B cell (primary cell): ENCODE measurements at regions not wholly inside any gene's neighbourhood (a gene's known extent, or its start where the extent isn't known, plus 50 kb on each side); places are given as distances from the start of the nearest gene placed in this dataset.

Experiments used
- ATAC-seq: fragments of 200-7000 bp; cut with Tn5 transposase; one replicate; pipeline ENCODE4 v1.10.0; 2021; ENCODE audit warnings: low read depth, mild to moderate bottlenecking, moderate number of reproducible peaks, moderate library complexity
- CTCF ChIA-PET: fragments of 350-600 bp; sonication (Branson Sonifier 250); formaldehyde crosslinking; loops from one replicate; lab custom pipeline; 2021; ENCODE audit warnings: antibody characterized with exemption, inconsistent platforms; lab: Charles Lee
- POLR2A ChIA-PET: fragments of 350-600 bp; sonication (Branson Sonifier 250); formaldehyde crosslinking; loops from one replicate; lab custom pipeline; 2021; ENCODE audit warnings: antibody characterized with exemption; lab: Charles Lee
- DNase-seq: peaks from one replicate; pipeline ENCODE4 v3.0.0; 2013
- H2AFZ ChIP-seq: 2 replicates; pipeline ENCODE4 v1.6.1; 2012; ENCODE audit warnings: mild to moderate bottlenecking, low read depth, low read length; ENCODE audit not compliant: insufficient read depth, poor library complexity, severe bottlenecking
- H3K27ac ChIP-seq, 2 donors: 1 replicate in 1 of 2; 2 replicates in 1 of 2; pipeline ENCODE4 v1.5.1; 2012 to 2013; ENCODE audit warnings: low read length in 2 of 2, mild to moderate bottlenecking in 2 of 2, moderate library complexity in 1 of 2
- H3K27me3 ChIP-seq, 4 experiments: fragments of 200-600 bp in 1 of 4; sonication (generic) in 1 of 4; replicated peaks in 1 of 4; 1 replicate in 2 of 4; 2 replicates in 2 of 4; pipeline versions ENCODE4 v1.6.1 to v1.7.0; 2013 to 2016; ENCODE audit warnings: low read length in 3 of 4, mild to moderate bottlenecking in 2 of 4, mixed read lengths in 1 of 4, moderate library complexity in 1 of 4; ENCODE audit not compliant: insufficient read depth in 4 of 4, control insufficient read depth in 3 of 4; ENCODE audit errors: control extremely low read depth in 1 of 4
- H3K36me3 ChIP-seq, 2 experiments: replicated peaks in 1 of 2; 1 replicate in 1 of 2; 2 replicates in 1 of 2; pipeline versions ENCODE4 v1.6.1 to v1.7.1; 2013; ENCODE audit warnings: low read length in 1 of 2; ENCODE audit not compliant: insufficient read depth in 2 of 2, control insufficient read depth in 1 of 2; ENCODE audit errors: control extremely low read depth in 1 of 2, extremely low read depth in 1 of 2
- H3K4me1 ChIP-seq, 2 donors: fragments of 200-600 bp in 1 of 2; sonication (generic) in 1 of 2; 1 replicate in 1 of 2; 2 replicates in 1 of 2; pipeline versions ENCODE4 v1.5.1 to v1.6.1; 2013 to 2017; ENCODE audit warnings: low read length in 2 of 2; ENCODE audit not compliant: control insufficient read depth in 2 of 2, insufficient read depth in 2 of 2
- H3K4me2 ChIP-seq: replicated peaks from 2 replicates; pipeline ENCODE3; 2012; ENCODE audit warnings: mild to moderate bottlenecking, low read depth, low read length; ENCODE audit not compliant: poor library complexity, severe bottlenecking
- H3K4me3 ChIP-seq, 5 experiments: fragments of 200-600 bp in 1 of 5; sonication (generic) in 1 of 5; 1 replicate in 3 of 5; 2 replicates in 2 of 5; pipeline versions ENCODE4 v1.5.1 to v1.7.0; 2011 to 2016; ENCODE audit warnings: low read length in 4 of 5, mild to moderate bottlenecking in 4 of 5, low read depth in 2 of 5, control low read depth in 1 of 5, moderate library complexity in 1 of 5; ENCODE audit not compliant: insufficient read depth in 1 of 5; ENCODE audit errors: control extremely low read depth in 1 of 5, extremely low read depth in 1 of 5
- H3K79me2 ChIP-seq: fragments of 200-600 bp; sonication (generic); one replicate; pipeline ENCODE4 v1.6.0; 2016; ENCODE audit warnings: low read length; ENCODE audit not compliant: control insufficient read depth, insufficient read depth
- H3K9ac ChIP-seq: fragments of 200-600 bp; sonication (generic); 2 replicates; pipeline ENCODE4 v1.6.1; 2017; ENCODE audit warnings: mild to moderate bottlenecking, low read length, moderate library complexity
- H3K9me3 ChIP-seq, 3 donors: one replicate each; pipeline versions ENCODE4 v1.6.1 to v1.7.1; 2013; ENCODE audit warnings: low read length in 2 of 3; ENCODE audit not compliant: control insufficient read depth in 2 of 3, insufficient read depth in 1 of 3; ENCODE audit errors: control extremely low read depth in 1 of 3
- H4K20me1 ChIP-seq: 2 replicates; pipeline ENCODE4 v1.6.0; 2012; ENCODE audit warnings: mild to moderate bottlenecking, low read length; ENCODE audit not compliant: insufficient read depth, control insufficient read depth, poor library complexity, severe bottlenecking
- H3K27ac Mint-ChIP-seq: one replicate; pipeline ENCODE4 v1.8.0; 2021; ENCODE audit warnings: mixed read lengths
- H3K27me3 Mint-ChIP-seq: one replicate; pipeline ENCODE4 v1.8.0; 2021; ENCODE audit warnings: mixed read lengths
- H3K4me1 Mint-ChIP-seq: one replicate; pipeline ENCODE4 v1.8.0; 2021; ENCODE audit warnings: mixed read lengths
- H3K4me3 Mint-ChIP-seq: one replicate; pipeline ENCODE4 v1.8.0; 2021; ENCODE audit warnings: mixed read lengths
- H3K9me3 Mint-ChIP-seq: one replicate; pipeline ENCODE4 v1.8.0; 2022; ENCODE audit warnings: mixed read lengths; ENCODE audit not compliant: insufficient read depth
- CTCF ChIP-seq: fragments of 200-600 bp; IDR thresholded peaks from one replicate; pipeline ENCODE4 v1.8.0; 2022; ENCODE audit warnings: antibody characterized with exemption, mild to moderate bottlenecking
- EZH2 ChIP-seq: IDR thresholded peaks from 2 replicates; pipeline ENCODE4 v1.6.1; 2012; ENCODE audit warnings: borderline replicate concordance, low read depth, mild to moderate bottlenecking, moderate library complexity, low read length; ENCODE audit not compliant: insufficient read depth, poor library complexity, severe bottlenecking
- WGBS: methylation state at CpG from one replicate; pipeline ENCODE4 v1.1.5; 2013; ENCODE audit warnings: missing lambda C conversion rate; ENCODE audit not compliant: insufficient coverage; 5-methylcytosine and 5-hydroxymethylcytosine counted together
- intact Hi-C: fragments of 100-400 bp; cut with micrococcal nuclease; formaldehyde crosslinking; loops from one replicate; pipeline ENCODE4 v1.10.0; 2022

DNA sequence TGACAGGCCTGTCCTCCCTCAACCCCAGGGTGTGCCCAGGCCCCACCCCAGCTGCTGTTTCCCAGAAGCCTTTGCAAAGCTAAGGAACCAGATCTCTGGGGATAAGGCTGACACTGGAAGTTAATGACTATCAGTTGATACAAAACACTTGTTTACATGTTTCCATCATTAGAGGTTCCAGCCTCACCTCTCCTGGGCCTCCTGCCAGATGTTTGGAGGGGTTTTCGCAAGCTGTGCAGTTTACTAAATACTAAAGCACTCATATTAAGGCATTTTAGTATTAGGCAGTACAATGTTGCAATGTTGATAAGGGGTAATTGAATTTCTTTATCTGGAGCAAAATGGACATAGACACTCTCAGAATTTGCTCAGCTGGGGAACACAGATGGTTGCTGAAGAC is 218.7 kb downstream of the INSC start:
- Histone ChIP-seq H3K9me3 (peaks cover 0 to 6% (median 0%) of the 10 kb centered on the region in 3 donors), H3K27me3 (no peaks in the 10 kb centered on the region), H4K20me1 (no peaks in the 10 kb centered on the region), H3K9ac (no peak overlapping the region), H3K4me3 (no peak overlapping the region), H3K4me2 (no peak overlapping the region), H3K79me2 (no peaks in the 10 kb centered on the region), H3K27ac (no peak overlapping the region), H3K4me1 (no peaks in the 10 kb centered on the region), H3K36me3 (no peaks in the 10 kb centered on the region), H2AFZ (no peak overlapping the region)
- ChIA-PET POLR2A (no interaction called here), CTCF (no interaction called here)
- intact Hi-C loops = no loop called here
- ATAC-seq = no peak
- H3K4me3 Mint-ChIP-seq = no peak overlapping the region
- DNase-seq = no peak
- no peak for TF ChIP-seq CTCF
- no peak for TF ChIP-seq EZH2
- H3K27ac Mint-ChIP-seq = no peak overlapping the region
- no peaks in the 10 kb centered on the region for H3K27me3 Mint-ChIP-seq
- no peaks in the 10 kb centered on the region for H3K4me1 Mint-ChIP-seq
- WGBS = no CpG with 5 or more reads among the region's 1 CpG
- no peaks in the 10 kb centered on the region for H3K9me3 Mint-ChIP-seq

GRCh38 chr11:15334766-15335165 is 220.0 kb downstream of the INSC start:
- H3K9me3 ChIP-seq = peaks cover 1 to 6% (median 4%) of the 10 kb centered on the region in 3 donors
- H3K79me2 ChIP-seq = no peaks in the 10 kb centered on the region
- intact Hi-C loops = no loop called here
- Mint-ChIP-seq H3K9me3 (no peaks in the 10 kb centered on the region), H3K27me3 (no peaks in the 10 kb centered on the region), H3K4me1 (no peaks in the 10 kb centered on the region), H3K27ac (no peak overlapping the region), H3K4me3 (no peak overlapping the region)
- H3K9ac ChIP-seq = no peak overlapping the region
- H3K27me3 ChIP-seq = no peaks in the 10 kb centered on the region
- no peaks in the 10 kb centered on the region for H4K20me1 ChIP-seq
- POLR2A ChIA-PET = no interaction called here
- no peaks in the 10 kb centered on the region for H3K36me3 ChIP-seq
- DNase-seq (no peak), ATAC-seq (no peak)
- no peak overlapping the region for H3K4me2 ChIP-seq
- no peak overlapping the region for H2AFZ ChIP-seq
- TF ChIP-seq CTCF (no peak), EZH2 (no peak)
- H3K27ac ChIP-seq = no peak overlapping the region
- CTCF ChIA-PET = no interaction called here
- no CpG with 5 or more reads among the region's 3 CpGs for WGBS
- H3K4me3 ChIP-seq = no peak overlapping the region
- no peaks in the 10 kb centered on the region for H3K4me1 ChIP-seq
